Tibial nerve (tissue), 4 donors: ENCODE measurements at regions not wholly inside any gene's neighbourhood (a gene's known extent, or its start where the extent isn't known, plus 50 kb on each side); places are given as distances from the start of the nearest gene placed in this dataset.

ENCODE experiments used
- CTCF ChIP-seq, 5 experiments: fragments of 200-600 bp in 3 of 5; fragments of 450-650 bp in 2 of 5; sonication (generic) in 3 of 5; IDR thresholded peaks; one replicate each; pipeline ENCODE4 v1.5.1; 2016 to 2019; ENCODE audit warnings: antibody characterized with exemption in 5 of 5, mild to moderate bottlenecking in 3 of 5, moderate library complexity in 2 of 5
- EP300 ChIP-seq, 2 donors: sonication (generic); formaldehyde crosslinking; IDR thresholded peaks; one replicate each; pipeline ENCODE4 v1.6.1; 2017; ENCODE audit warnings: antibody characterized with exemption in 2 of 2, mild to moderate bottlenecking in 1 of 2
- POLR2A ChIP-seq, 2 donors: fragments of 450-650 bp; IDR thresholded peaks; one replicate each; pipeline ENCODE4 v1.6.1; 2017; ENCODE audit warnings: antibody characterized with exemption in 2 of 2, mild to moderate bottlenecking in 2 of 2, moderate library complexity in 2 of 2

- no peak for TF ChIP-seq CTCF (IDR thresholded peaks at IDR 0.05)
- TF ChIP-seq POLR2A (IDR thresholded peaks at IDR 0.05): no peak
- TF ChIP-seq EP300 (IDR thresholded peaks at IDR 0.05): no peak
Measured at GRCh38 chr2:154568413-154568812, 130.1 kb upstream of the KCNJ3 start.
